ENCODE measurements at regions not wholly inside any gene's neighbourhood (a gene's known extent, or its start where the extent isn't known, plus 50 kb on each side); places are given as distances from the start of the nearest gene placed in this dataset.

- TF ChIP-seq RARB (CRISPR knock-in tag; IDR thresholded peaks at IDR 0.05) (no peak), PPARA (CRISPR knock-in tag; IDR thresholded peaks at IDR 0.05; ENCODE audit: borderline replicate concordance) (no peak), ZFP3 (CRISPR knock-in tag; IDR thresholded peaks at IDR 0.05) (no peak), POU6F1 (CRISPR knock-in tag; IDR thresholded peaks at IDR 0.05; ENCODE audit: borderline replicate concordance, low read depth) (no peak), SNAI2 (CRISPR knock-in tag; IDR thresholded peaks at IDR 0.05) (no peak), GLIS3 (CRISPR knock-in tag; IDR thresholded peaks at IDR 0.05) (no peak)
- ATAC-seq: peak; percentile 86
Measured at GRCh38 chr16:9033125-9033830, 58.2 kb upstream of the HAPSTR1 start.

GRCh38 chr16:9034056-9034455, 57.4 kb upstream of the HAPSTR1 start:
- ATAC-seq: no peak
- no peak for TF ChIP-seq ZNF70 (CRISPR knock-in tag; IDR thresholded peaks at IDR 0.05)
- no peak for TF ChIP-seq PPARA (CRISPR knock-in tag; IDR thresholded peaks at IDR 0.05; ENCODE audit: borderline replicate concordance)
- no peak for TF ChIP-seq ARNTL (CRISPR knock-in tag; IDR thresholded peaks at IDR 0.05; ENCODE audit: borderline replicate concordance, low read depth)
- no peak for TF ChIP-seq ISL1 (CRISPR knock-in tag; IDR thresholded peaks at IDR 0.05)
- TF ChIP-seq OSR1 (CRISPR knock-in tag; IDR thresholded peaks at IDR 0.05): no peak
- TF ChIP-seq GLIS3 (CRISPR knock-in tag; IDR thresholded peaks at IDR 0.05): no peak
- no peak for TF ChIP-seq CSDC2 (CRISPR knock-in tag; IDR thresholded peaks at IDR 0.05)
- TF ChIP-seq SNAI2 (CRISPR knock-in tag; IDR thresholded peaks at IDR 0.05): no peak
- no peak for TF ChIP-seq PATZ1 (CRISPR knock-in tag; IDR thresholded peaks at IDR 0.05; ENCODE audit: borderline replicate concordance)
- TF ChIP-seq TOX (CRISPR knock-in tag; IDR thresholded peaks at IDR 0.05; ENCODE audit: borderline replicate concordance): no peak
- no peak for TF ChIP-seq ZC3H10 (CRISPR knock-in tag; IDR thresholded peaks at IDR 0.05)
- no peak for TF ChIP-seq CSRNP3 (CRISPR knock-in tag; IDR thresholded peaks at IDR 0.05)
- TF ChIP-seq ZNF565 (CRISPR knock-in tag; conservative IDR thresholded peaks at IDR 0.05; ENCODE audit: low read depth): no peak
- TF ChIP-seq RARB (CRISPR knock-in tag; IDR thresholded peaks at IDR 0.05): no peak
- TF ChIP-seq ZNF8 (CRISPR knock-in tag; IDR thresholded peaks at IDR 0.05): no peak
- no peak for TF ChIP-seq POU6F1 (CRISPR knock-in tag; IDR thresholded peaks at IDR 0.05; ENCODE audit: borderline replicate concordance, low read depth)
- TF ChIP-seq TCF4 (CRISPR knock-in tag; IDR thresholded peaks at IDR 0.05; ENCODE audit: borderline replicate concordance): no peak
- no peak for TF ChIP-seq ZFP3 (CRISPR knock-in tag; IDR thresholded peaks at IDR 0.05)
- no peak for TF ChIP-seq ZFP30 (CRISPR knock-in tag; IDR thresholded peaks at IDR 0.05)

DNA sequence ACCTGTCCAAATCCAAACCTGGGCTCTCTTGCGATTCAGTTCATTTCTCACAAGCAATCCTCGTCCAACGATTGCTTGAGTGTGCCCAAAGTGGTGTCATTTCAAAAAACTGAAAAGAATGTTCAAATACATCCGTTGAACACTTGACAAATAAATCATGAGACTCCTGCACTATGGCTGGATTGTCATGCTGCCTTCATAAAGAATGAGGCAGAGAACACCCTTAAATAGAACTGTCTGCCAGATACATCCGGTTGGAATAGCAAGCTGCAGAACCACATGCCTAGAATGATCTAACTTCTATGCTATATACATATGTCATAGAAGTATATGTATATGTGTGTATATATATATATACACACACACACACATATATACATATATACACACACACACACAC, 55.4 kb upstream of the HAPSTR1 start:
- TF ChIP-seq, protein P1, sequence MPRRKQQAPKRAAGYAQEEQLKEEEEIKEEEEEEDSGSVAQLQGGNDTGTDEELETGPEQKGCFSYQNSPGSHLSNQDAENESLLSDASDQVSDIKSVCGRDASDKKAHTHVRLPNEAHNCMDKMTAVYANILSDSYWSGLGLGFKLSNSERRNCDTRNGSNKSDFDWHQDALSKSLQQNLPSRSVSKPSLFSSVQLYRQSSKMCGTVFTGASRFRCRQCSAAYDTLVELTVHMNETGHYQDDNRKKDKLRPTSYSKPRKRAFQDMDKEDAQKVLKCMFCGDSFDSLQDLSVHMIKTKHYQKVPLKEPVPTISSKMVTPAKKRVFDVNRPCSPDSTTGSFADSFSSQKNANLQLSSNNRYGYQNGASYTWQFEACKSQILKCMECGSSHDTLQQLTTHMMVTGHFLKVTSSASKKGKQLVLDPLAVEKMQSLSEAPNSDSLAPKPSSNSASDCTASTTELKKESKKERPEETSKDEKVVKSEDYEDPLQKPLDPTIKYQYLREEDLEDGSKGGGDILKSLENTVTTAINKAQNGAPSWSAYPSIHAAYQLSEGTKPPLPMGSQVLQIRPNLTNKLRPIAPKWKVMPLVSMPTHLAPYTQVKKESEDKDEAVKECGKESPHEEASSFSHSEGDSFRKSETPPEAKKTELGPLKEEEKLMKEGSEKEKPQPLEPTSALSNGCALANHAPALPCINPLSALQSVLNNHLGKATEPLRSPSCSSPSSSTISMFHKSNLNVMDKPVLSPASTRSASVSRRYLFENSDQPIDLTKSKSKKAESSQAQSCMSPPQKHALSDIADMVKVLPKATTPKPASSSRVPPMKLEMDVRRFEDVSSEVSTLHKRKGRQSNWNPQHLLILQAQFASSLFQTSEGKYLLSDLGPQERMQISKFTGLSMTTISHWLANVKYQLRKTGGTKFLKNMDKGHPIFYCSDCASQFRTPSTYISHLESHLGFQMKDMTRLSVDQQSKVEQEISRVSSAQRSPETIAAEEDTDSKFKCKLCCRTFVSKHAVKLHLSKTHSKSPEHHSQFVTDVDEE (CRISPR knock-in tag; IDR thresholded peaks at IDR 0.05): no peak
- no peak for TF ChIP-seq GLIS3 (CRISPR knock-in tag; IDR thresholded peaks at IDR 0.05)
- no peak for TF ChIP-seq ZNF8 (CRISPR knock-in tag; IDR thresholded peaks at IDR 0.05)
- ATAC-seq: no peak
